Smooth muscle cell (in vitro differentiated cells): ENCODE measurements at regions not wholly inside any gene's neighbourhood (a gene's known extent, or its start where the extent isn't known, plus 50 kb on each side); places are given as distances from the start of the nearest gene placed in this dataset.

ENCODE experiments used
- DNase-seq: peaks from one replicate; lab custom pipeline; 2025; ENCODE audit not compliant: unreplicated experiment; lab: John Stamatoyannopoulos, UW
- H2AFZ ChIP-seq: fragments of 200-600 bp; sonication (generic); 2 replicates; pipeline ENCODE4 v1.6.0; 2016; ENCODE audit warnings: antibody characterized with exemption, low read depth, mild to moderate bottlenecking
- H3F3A ChIP-seq: fragments of 200-600 bp; sonication (generic); 2 replicates; pipeline ENCODE4 v1.6.0; 2017; ENCODE audit warnings: antibody characterized with exemption, low read depth
- H3K27ac ChIP-seq: fragments of 200-600 bp; sonication (generic); 2 replicates; pipeline ENCODE4 v1.5.1; 2016; ENCODE audit warnings: low read depth, mild to moderate bottlenecking
- H3K27me3 ChIP-seq: fragments of 200-600 bp; sonication (generic); 2 replicates; pipeline ENCODE4 v1.6.1; 2016; ENCODE audit warnings: low read depth, mild to moderate bottlenecking
- H3K36me3 ChIP-seq: fragments of 200-600 bp; sonication (generic); 2 replicates; pipeline ENCODE4 v1.5.1; 2016; ENCODE audit warnings: low read depth
- H3K4me1 ChIP-seq: fragments of 200-600 bp; sonication (generic); 2 replicates; pipeline ENCODE4 v1.5.1; 2016; ENCODE audit warnings: low read depth
- H3K4me2 ChIP-seq: fragments of 200-600 bp; sonication (generic); 2 replicates; pipeline ENCODE4 v1.6.0; 2016; ENCODE audit warnings: mild to moderate bottlenecking
- H3K4me3 ChIP-seq: fragments of 200-600 bp; sonication (generic); 2 replicates; pipeline ENCODE4 v1.5.1; 2016; ENCODE audit warnings: mild to moderate bottlenecking
- H3K79me2 ChIP-seq: fragments of 200-600 bp; sonication (generic); 2 replicates; pipeline ENCODE4 v1.6.0; 2016; ENCODE audit warnings: low read depth, mild to moderate bottlenecking
- H3K9ac ChIP-seq: fragments of 200-600 bp; sonication (generic); 2 replicates; pipeline ENCODE4 v1.6.0; 2016; ENCODE audit warnings: low read depth
- H3K9me3 ChIP-seq: fragments of 200-600 bp; sonication (generic); replicated peaks from 2 replicates; pipeline ENCODE4 v1.5.1; 2016; ENCODE audit warnings: low read depth
- H4K20me1 ChIP-seq: fragments of 200-600 bp; sonication (generic); 2 replicates; pipeline ENCODE4 v1.6.0; 2016; ENCODE audit warnings: low read depth
- CTCF ChIP-seq: fragments of 200-600 bp; sonication (generic); IDR thresholded peaks from 2 replicates; pipeline ENCODE4 v1.5.1; 2017; ENCODE audit warnings: borderline replicate concordance, mild to moderate bottlenecking, antibody characterized with exemption; ENCODE audit not compliant: insufficient read depth, poor library complexity, severe bottlenecking
- WGBS: methylation state at CpG from one replicate; pipeline ENCODE4 v1.1.7; 2016; ENCODE audit warnings: low lambda C conversion rate; 5-methylcytosine and 5-hydroxymethylcytosine counted together

GRCh38 chr2:176656038-176656775, 387.0 kb downstream of the MTX2 start:
- 79% methylated on average over 2 of the region's 2 CpGs for WGBS
- Histone ChIP-seq H2AFZ (no peak overlapping the region), H3K27me3 (peaks cover 13% of the 10 kb centered on the region), H3K4me3 (no peak overlapping the region), H3K9me3 (no peaks in the 10 kb centered on the region), H3K79me2 (no peaks in the 10 kb centered on the region), H3K4me1 (no peaks in the 10 kb centered on the region), H3K36me3 (no peaks in the 10 kb centered on the region), H3K27ac (no peak overlapping the region), H3K4me2 (no peak overlapping the region), H3K9ac (no peak overlapping the region), H3F3A (no peaks in the 10 kb centered on the region), H4K20me1 (no peaks in the 10 kb centered on the region)
- DNase-seq: no peak
- no peak for TF ChIP-seq CTCF

- DNase-seq: no peak
- H3K4me3 ChIP-seq: no peak overlapping the region
- H3K4me2 ChIP-seq: no peak overlapping the region
- no peak for TF ChIP-seq CTCF
- H3K4me1 ChIP-seq: no peaks in the 10 kb centered on the region
- no peaks in the 10 kb centered on the region for H3K9me3 ChIP-seq
- H3K27me3 ChIP-seq: peaks cover 13% of the 10 kb centered on the region
- no peak overlapping the region for H3K27ac ChIP-seq
- 83% methylated on average over 2 of the region's 2 CpGs for whole genome bisulfite sequencing
- no peaks in the 10 kb centered on the region for H3F3A ChIP-seq
- no peak overlapping the region for H3K9ac ChIP-seq
- H2AFZ ChIP-seq: no peak overlapping the region
- no peaks in the 10 kb centered on the region for H3K36me3 ChIP-seq
- H3K79me2 ChIP-seq: no peaks in the 10 kb centered on the region
- no peaks in the 10 kb centered on the region for H4K20me1 ChIP-seq
Observed at GRCh38 chr2:176656776-176657140, 387.5 kb downstream of the MTX2 start.

- Histone ChIP-seq H3F3A (no peaks in the 10 kb centered on the region), H3K9ac (no peak overlapping the region), H3K4me1 (no peaks in the 10 kb centered on the region), H4K20me1 (no peaks in the 10 kb centered on the region), H3K27ac (no peak overlapping the region), H3K27me3 (peaks cover 13% of the 10 kb centered on the region), H3K4me3 (no peak overlapping the region), H3K36me3 (no peaks in the 10 kb centered on the region), H3K79me2 (no peaks in the 10 kb centered on the region), H2AFZ (no peak overlapping the region), H3K4me2 (no peak overlapping the region), H3K9me3 (no peaks in the 10 kb centered on the region)
- TF ChIP-seq CTCF: no peak
- no peak for DNase-seq
- 89% methylated on average over 2 of the region's 2 CpGs for WGBS
Observed at GRCh38 chr2:176657393-176657792, 388.2 kb downstream of the MTX2 start.

- Histone ChIP-seq H3K27me3 (peaks cover 13% of the 10 kb centered on the region), H3F3A (no peaks in the 10 kb centered on the region), H3K36me3 (no peaks in the 10 kb centered on the region), H3K9ac (no peak overlapping the region), H3K79me2 (no peaks in the 10 kb centered on the region), H3K9me3 (no peaks in the 10 kb centered on the region), H4K20me1 (no peaks in the 10 kb centered on the region), H3K4me2 (no peak overlapping the region), H3K27ac (no peak overlapping the region), H3K4me3 (no peak overlapping the region), H3K4me1 (no peaks in the 10 kb centered on the region), H2AFZ (no peak overlapping the region)
- no peak for TF ChIP-seq CTCF
- no peak for DNase-seq
- 92% methylated on average over 4 of the region's 4 CpGs for WGBS
Observed at GRCh38 chr2:176658708-176659107, 389.5 kb downstream of the MTX2 start.
